T-helper 1 cell treated with Interleukin-12 subunit alpha and Interleukin-12 subunit beta and Interleukin-4 antibody, amounts not matched to agents 30 μg/mL and 1 μg/mL, for 36 hours (primary cell): ENCODE measurements at regions not wholly inside any gene's neighbourhood (a gene's known extent, or its start where the extent isn't known, plus 50 kb on each side); places are given as distances from the start of the nearest gene placed in this dataset.

Source experiments
- H3K27ac Mint-ChIP-seq: one replicate; pipeline ENCODE4 v1.8.0; 2021; ENCODE audit warnings: mild to moderate bottlenecking, mixed read lengths
- H3K27me3 Mint-ChIP-seq: one replicate; pipeline ENCODE4 v1.8.0; 2021; ENCODE audit warnings: low read depth, mixed read lengths
- H3K36me3 Mint-ChIP-seq: one replicate; pipeline ENCODE4 v1.8.0; 2021; ENCODE audit warnings: low read depth, mixed read lengths
- H3K4me1 Mint-ChIP-seq: one replicate; pipeline ENCODE4 v1.8.0; 2021; ENCODE audit warnings: low read depth, mixed read lengths
- H3K4me3 Mint-ChIP-seq: one replicate; pipeline ENCODE4 v1.8.0; 2021; ENCODE audit warnings: mild to moderate bottlenecking, moderate library complexity, mixed read lengths
- H3K9me3 Mint-ChIP-seq: one replicate; pipeline ENCODE4 v1.8.0; 2021; ENCODE audit warnings: mixed read lengths

DNA sequence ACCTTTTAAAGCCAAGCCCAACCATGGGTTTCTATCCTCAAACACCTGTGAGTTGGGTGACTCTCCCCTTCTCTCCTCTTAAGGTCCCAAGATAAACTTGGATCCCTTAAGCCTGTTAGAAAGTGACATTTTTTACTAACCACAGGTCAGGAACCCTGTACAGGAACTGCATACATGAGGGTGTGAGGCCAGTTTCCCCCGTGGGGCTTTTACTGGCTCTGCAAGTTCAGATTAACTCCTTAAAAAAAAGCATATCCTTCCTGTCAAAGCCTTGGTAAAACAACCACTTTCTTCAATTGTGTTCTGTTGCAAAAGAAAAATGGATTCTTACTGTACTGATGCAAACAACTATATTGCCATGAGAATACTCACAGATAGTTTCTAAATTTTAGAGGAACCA lies 2638.7 kb upstream of the PCDH20 start:
- Mint-ChIP-seq H3K4me1 (no peaks in the 10 kb centered on the region), H3K36me3 (no peaks in the 10 kb centered on the region), H3K27ac (no peak overlapping the region), H3K4me3 (no peak overlapping the region), H3K9me3 (peaks cover 5% of the 10 kb centered on the region), H3K27me3 (no peaks in the 10 kb centered on the region)

DNA sequence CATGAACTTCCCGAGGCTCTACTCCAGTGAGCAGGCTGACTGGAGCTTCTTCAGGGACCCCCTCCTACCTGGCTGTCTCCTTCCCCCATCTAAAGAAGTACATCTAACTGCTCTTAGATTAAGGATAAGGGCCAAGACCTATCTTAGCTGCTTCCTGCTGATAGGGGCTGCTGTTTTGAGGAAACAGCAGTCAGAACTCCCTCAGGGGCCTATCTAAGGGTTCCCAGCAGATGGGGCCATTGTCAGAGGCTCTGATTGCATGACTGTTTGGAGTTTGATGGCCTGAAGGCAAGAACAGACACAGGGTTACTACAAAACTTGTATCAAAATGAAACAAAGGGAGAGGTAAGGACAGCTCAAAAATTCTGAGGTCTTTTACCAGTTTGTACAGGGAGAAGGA lies 2636.9 kb upstream of the PCDH20 start:
- no peaks in the 10 kb centered on the region for H3K4me1 Mint-ChIP-seq
- H3K9me3 Mint-ChIP-seq = peaks cover 5% of the 10 kb centered on the region
- no peak overlapping the region for H3K4me3 Mint-ChIP-seq
- no peak overlapping the region for H3K27ac Mint-ChIP-seq
- H3K27me3 Mint-ChIP-seq = no peaks in the 10 kb centered on the region
- H3K36me3 Mint-ChIP-seq = no peaks in the 10 kb centered on the region

DNA sequence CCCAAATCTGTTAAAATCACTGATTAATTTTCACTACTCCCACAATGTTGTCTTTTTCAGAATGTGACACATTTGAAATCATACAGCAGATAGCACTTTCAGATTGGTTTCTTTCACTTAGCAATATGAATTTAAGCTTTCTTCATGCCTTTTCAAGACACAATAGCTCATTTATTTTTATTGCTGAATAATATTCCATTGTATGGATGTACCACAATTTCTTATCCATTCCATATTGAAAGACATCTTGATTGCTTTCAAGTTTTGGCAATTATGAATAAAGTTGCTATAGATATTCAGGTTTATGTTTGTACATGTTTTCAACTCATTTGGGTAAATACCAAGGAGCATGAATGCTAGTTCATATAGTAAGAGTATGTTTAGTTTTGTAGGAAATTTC lies 2635.6 kb upstream of the PCDH20 start:
- no peaks in the 10 kb centered on the region for H3K4me1 Mint-ChIP-seq
- H3K4me3 Mint-ChIP-seq = no peak overlapping the region
- H3K27me3 Mint-ChIP-seq = no peaks in the 10 kb centered on the region
- no peaks in the 10 kb centered on the region for H3K36me3 Mint-ChIP-seq
- H3K9me3 Mint-ChIP-seq = peaks cover 10% of the 10 kb centered on the region
- no peak overlapping the region for H3K27ac Mint-ChIP-seq

DNA sequence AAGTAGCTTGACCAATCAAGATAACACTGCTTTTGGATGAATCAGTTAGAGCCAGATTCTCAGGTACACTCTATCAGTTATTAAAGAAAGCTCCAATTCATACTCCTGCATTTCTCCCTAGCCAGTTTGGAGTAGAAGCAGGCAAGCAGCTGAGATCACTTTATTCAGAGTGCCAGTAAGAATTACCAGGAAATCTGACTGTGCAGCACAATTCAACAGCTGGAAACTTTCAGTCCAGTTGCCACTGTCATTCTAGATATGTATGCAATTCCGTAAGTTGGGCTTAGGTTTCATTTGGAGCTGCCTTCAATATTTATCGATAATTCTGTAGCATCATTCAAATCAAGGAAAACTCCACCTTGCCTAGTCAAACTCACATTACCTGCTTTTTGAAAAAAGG lies 2625.6 kb upstream of the PCDH20 start:
- Mint-ChIP-seq H3K4me3 (no peak overlapping the region), H3K4me1 (no peaks in the 10 kb centered on the region), H3K27ac (no peak overlapping the region)

DNA sequence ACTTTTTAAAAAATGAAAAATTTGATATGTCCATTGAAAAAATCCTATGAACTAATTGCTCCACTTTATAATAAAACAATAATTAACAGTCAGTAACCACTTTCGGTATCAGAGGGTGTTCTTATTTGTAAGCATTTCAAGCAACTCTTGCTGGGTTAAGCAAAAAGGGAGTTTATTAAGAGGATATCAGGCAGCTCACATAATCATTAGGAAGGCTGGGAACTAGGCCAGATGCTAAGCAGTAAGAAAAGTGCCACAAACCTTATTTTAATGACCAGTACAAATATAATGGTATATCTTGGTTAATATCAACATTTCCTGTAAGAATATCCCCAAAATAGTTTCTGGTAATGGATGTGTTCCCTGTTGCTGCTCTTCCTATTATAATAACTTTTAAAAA lies 2618.3 kb upstream of the PCDH20 start:
- H3K9me3 Mint-ChIP-seq = peaks cover 4% of the 10 kb centered on the region
- no peaks in the 10 kb centered on the region for H3K27me3 Mint-ChIP-seq
- H3K27ac Mint-ChIP-seq = no peak overlapping the region
- H3K4me3 Mint-ChIP-seq = no peak overlapping the region
- H3K4me1 Mint-ChIP-seq = no peaks in the 10 kb centered on the region
- H3K36me3 Mint-ChIP-seq = no peaks in the 10 kb centered on the region

More for the DNA sequence above, 2625.6 kb upstream of the PCDH20 start:
- no peaks in the 10 kb centered on the region for H3K36me3 Mint-ChIP-seq
- H3K27me3 Mint-ChIP-seq = no peaks in the 10 kb centered on the region
- no peaks in the 10 kb centered on the region for H3K9me3 Mint-ChIP-seq

DNA sequence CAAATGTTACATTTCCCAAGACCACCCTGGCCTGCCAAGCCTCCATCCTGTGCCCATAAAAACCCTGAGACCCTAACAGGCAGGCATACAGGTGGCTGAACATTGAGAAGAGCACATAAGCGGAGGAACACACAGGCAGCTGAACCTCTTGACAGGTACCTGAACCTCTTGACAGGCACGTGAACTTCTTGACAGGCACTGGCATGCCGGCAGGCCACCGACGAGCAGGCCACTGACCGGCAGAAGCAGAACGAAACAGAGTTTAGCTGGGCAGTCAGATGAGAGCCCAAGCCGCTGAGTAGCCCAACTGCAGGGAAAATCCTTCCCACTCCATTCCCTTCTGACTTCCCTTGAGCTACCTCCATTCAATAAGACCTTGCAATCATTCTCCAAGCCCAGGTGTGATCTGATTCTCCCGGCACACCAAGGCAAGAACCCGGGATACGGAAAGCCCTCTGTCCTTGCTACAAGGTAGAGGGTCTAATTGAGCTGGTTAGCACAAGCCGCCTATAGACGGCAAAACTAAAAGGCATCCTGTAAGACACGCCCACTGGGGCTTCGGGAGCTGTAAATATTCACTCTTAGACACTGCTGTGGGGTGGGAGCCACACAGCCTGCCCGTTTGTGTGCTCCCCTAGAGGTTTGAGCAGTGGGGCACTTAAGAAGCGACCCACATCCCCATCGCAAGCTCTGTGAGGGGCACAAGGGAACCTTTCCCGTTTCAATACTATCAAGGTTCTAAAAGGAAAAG lies 2613.9 kb upstream of the PCDH20 start:
- H3K4me1 Mint-ChIP-seq = no peaks in the 10 kb centered on the region
- H3K27me3 Mint-ChIP-seq = no peaks in the 10 kb centered on the region
- peaks cover 14% of the 10 kb centered on the region for H3K9me3 Mint-ChIP-seq

DNA sequence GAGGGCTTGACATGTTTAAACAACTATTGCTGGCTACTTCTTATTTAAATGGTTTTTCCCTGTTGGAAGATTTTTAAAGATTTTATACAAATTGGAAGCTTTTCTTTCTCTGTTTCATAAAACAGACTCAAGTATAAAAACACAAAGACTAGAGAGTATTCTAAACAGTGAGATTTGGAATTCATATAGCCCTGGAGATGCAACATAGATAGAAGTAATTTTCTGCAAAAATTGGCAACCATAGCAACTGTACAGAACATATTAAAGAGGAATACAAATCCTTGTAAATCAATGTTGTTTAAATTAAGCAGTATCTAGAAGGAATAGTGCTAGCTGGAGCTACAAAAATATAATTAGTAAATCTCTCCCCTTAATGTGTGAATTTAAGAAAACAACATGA lies 2612.9 kb upstream of the PCDH20 start:
- peaks cover 19% of the 10 kb centered on the region for H3K9me3 Mint-ChIP-seq

More for the DNA sequence above, 2613.9 kb upstream of the PCDH20 start:
- Mint-ChIP-seq H3K36me3 (no peaks in the 10 kb centered on the region), H3K4me3 (no peak overlapping the region), H3K27ac (no peak overlapping the region)

DNA sequence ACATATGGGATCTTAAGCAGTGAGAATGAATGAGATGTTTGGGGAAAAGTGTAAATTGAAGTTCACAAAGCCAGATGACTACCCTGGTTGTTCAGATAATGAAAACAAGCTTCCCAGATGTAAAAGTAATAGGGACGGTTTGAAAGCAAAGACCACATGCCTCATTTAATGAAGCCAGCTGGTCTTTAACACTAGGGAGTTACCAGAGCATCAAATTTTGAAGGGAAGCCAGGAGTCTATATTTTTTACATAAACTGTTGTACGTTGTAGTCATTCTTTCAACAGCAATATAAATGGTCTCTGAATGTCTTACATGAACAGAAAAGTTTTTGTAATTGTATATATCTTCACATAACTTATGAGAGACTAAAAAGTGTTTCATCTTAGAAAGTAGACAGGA lies 2604.5 kb upstream of the PCDH20 start:
- no peaks in the 10 kb centered on the region for H3K36me3 Mint-ChIP-seq
- H3K27ac Mint-ChIP-seq = no peak overlapping the region
- no peaks in the 10 kb centered on the region for H3K27me3 Mint-ChIP-seq
- peaks cover 35% of the 10 kb centered on the region for H3K9me3 Mint-ChIP-seq
- H3K4me1 Mint-ChIP-seq = no peaks in the 10 kb centered on the region
- no peak overlapping the region for H3K4me3 Mint-ChIP-seq

More for the DNA sequence above, 2612.9 kb upstream of the PCDH20 start:
- no peaks in the 10 kb centered on the region for H3K27me3 Mint-ChIP-seq
- no peaks in the 10 kb centered on the region for H3K4me1 Mint-ChIP-seq
- no peaks in the 10 kb centered on the region for H3K36me3 Mint-ChIP-seq
- H3K4me3 Mint-ChIP-seq = no peak overlapping the region
- H3K27ac Mint-ChIP-seq = no peak overlapping the region

DNA sequence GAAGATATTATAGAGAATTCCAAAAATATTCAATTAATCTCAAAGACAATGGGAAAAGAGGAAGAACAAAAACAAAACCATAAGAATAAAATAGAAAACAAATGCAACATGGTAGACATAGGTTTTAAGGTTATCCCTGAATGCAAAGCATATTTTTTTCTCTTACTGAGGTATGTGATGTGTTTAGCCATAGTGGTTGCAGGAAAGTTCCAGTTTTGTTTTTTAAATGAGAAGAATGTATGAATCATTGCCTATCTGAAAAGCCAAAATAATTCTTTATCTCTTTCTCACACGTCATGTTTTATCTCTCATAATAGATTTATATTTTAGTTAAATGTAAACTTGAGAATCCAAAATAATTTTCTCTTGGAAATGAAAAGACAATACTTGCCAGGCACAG lies 2591.7 kb upstream of the PCDH20 start:
- Mint-ChIP-seq H3K27me3 (no peaks in the 10 kb centered on the region), H3K4me1 (no peaks in the 10 kb centered on the region), H3K36me3 (no peaks in the 10 kb centered on the region), H3K27ac (no peak overlapping the region), H3K9me3 (peaks cover 7% of the 10 kb centered on the region), H3K4me3 (no peak overlapping the region)

DNA sequence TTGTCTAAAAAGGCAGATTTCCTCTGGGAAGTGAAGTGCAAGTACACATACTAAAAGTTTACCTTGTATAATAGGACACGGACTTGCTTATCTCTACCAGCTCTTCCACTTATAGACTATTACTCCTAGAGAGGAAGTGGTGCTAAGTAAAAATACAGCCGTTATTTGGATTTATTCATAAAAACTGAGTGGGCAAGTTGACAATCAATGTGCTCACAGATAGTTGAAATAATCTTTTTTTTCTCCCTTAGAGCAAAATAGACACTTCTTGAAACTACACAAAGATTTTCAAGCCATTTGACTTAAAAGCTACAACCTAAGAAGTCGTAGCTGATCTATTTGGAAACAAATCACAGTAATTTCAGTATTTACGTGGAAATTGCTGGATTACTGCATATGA lies 2584.7 kb upstream of the PCDH20 start:
- H3K36me3 Mint-ChIP-seq = no peaks in the 10 kb centered on the region
- no peaks in the 10 kb centered on the region for H3K4me1 Mint-ChIP-seq
- H3K27ac Mint-ChIP-seq = no peak overlapping the region
- no peaks in the 10 kb centered on the region for H3K27me3 Mint-ChIP-seq
- H3K4me3 Mint-ChIP-seq = no peak overlapping the region
- H3K9me3 Mint-ChIP-seq = peaks cover 21% of the 10 kb centered on the region

DNA sequence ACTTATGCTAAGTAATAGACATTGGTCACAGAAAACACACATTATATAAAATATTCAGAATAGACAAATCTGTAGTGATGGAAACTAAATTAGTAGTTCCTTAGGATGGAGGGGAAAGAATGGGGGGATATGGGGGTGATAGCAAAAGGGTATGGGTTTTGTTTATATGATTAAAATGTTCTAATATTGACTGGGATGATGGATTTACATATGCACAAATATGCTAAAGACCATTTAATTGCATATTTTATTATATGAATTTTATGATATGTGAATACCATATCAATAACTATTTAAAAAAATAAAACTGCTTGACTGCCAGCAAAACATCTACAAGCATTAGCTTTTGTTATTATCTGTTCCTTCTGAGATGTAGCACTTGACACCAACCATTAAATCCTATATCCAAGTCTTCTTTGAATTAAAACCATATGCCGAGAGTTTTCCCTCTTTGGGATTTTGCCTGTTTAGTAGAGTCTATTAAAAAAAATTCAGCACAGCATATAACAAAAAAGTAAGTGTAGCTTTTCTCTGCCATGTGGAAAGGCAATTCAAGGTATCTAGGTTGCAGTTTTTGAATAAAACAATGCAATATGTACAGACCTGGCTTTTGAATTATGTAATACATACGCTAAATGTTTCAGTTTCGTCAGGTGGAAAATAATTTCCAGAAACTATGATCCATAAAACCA lies 2584.1 kb upstream of the PCDH20 start:
- Mint-ChIP-seq H3K36me3 (no peaks in the 10 kb centered on the region), H3K4me3 (no peak overlapping the region), H3K27me3 (no peaks in the 10 kb centered on the region), H3K4me1 (no peaks in the 10 kb centered on the region), H3K9me3 (peaks cover 18% of the 10 kb centered on the region), H3K27ac (no peak overlapping the region)

DNA sequence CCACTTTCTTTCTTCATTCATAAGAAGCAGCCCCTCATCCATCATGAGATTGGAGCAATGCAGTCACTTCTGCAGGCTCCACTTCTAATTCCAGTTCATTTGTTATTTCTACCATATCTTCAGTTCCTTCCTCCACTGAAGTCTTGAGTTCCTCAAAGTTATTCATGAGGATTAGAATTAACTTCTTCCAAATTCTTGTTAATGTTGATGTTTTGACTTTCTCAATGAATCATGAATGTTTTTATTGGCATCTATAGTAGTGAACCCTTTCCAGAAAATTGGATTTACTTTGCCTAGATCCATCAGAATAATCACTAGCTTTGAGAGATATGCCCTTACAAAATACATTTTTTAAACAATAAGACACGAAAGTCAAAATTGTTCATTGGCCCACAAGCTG lies 2567.7 kb upstream of the PCDH20 start:
- no peaks in the 10 kb centered on the region for H3K36me3 Mint-ChIP-seq
- H3K4me1 Mint-ChIP-seq = no peaks in the 10 kb centered on the region
- H3K27ac Mint-ChIP-seq = no peak overlapping the region
- H3K9me3 Mint-ChIP-seq = peaks cover 7% of the 10 kb centered on the region
- H3K4me3 Mint-ChIP-seq = no peak overlapping the region
- no peaks in the 10 kb centered on the region for H3K27me3 Mint-ChIP-seq

DNA sequence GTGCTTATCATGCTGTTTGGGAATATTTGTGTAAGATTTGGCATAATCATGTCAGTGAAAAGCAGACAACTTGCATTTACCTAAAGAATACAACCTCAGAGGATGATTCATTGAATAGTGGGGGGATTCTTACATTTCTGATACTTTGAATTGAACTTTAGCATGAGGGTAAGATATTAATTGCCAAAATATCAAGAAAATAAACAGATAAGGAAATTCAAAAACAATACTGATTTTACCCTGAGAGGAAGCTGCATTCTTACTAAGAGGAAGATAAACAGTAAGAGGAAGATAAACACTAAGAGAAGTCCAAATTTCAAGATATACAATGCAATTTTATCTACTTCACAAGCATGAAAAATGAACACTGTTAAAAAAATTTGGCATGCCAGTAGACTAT lies 2564.3 kb upstream of the PCDH20 start:
- no peaks in the 10 kb centered on the region for H3K27me3 Mint-ChIP-seq
- no peaks in the 10 kb centered on the region for H3K36me3 Mint-ChIP-seq
- H3K4me3 Mint-ChIP-seq = no peak overlapping the region
- no peaks in the 10 kb centered on the region for H3K4me1 Mint-ChIP-seq
- H3K27ac Mint-ChIP-seq = no peak overlapping the region
- peaks cover 7% of the 10 kb centered on the region for H3K9me3 Mint-ChIP-seq

DNA sequence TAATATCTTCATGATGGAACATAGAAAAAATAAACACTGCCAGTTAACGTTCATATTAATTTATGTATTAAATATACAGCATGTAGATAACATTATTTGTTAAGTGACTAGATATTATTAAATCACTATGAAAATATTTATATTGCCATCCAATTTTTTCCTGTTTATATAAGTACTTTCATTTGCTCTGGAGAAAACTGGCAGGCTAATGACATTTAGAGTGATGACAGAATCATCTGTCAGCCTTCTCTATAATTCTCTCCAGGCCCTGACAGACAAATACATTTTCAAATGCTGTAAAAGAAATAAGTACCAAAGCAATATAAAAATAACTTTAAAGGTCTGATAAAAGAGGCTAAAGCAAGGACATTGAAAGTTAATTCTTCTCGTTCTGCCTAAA lies 2556.7 kb upstream of the PCDH20 start:
- Mint-ChIP-seq H3K27me3 (no peaks in the 10 kb centered on the region), H3K9me3 (peaks cover 9% of the 10 kb centered on the region), H3K4me3 (no peak overlapping the region), H3K36me3 (no peaks in the 10 kb centered on the region), H3K27ac (no peak overlapping the region), H3K4me1 (no peaks in the 10 kb centered on the region)

DNA sequence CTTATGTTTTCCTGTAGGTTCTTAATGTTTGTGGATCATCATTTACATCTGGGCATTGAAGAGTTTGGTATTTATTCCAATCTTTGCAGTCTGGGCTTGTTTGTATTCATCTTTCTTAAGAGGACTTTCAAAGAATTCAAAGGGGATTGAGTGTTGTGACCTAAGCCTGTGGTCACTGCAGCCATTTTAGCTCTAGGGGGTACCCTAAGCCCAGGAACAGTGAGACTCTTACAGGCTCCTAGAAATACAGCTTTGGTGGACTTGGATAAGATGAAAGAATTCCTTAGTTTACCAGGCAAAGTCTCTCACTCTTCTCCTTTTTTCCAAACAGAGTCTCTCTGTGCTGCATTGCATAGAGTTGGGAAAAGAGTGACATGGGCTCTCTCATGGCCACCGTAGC lies 2539.0 kb upstream of the PCDH20 start:
- no peak overlapping the region for H3K27ac Mint-ChIP-seq
- peaks cover 16% of the 10 kb centered on the region for H3K9me3 Mint-ChIP-seq
- H3K4me1 Mint-ChIP-seq = no peaks in the 10 kb centered on the region
- H3K4me3 Mint-ChIP-seq = no peak overlapping the region
- H3K36me3 Mint-ChIP-seq = no peaks in the 10 kb centered on the region
- H3K27me3 Mint-ChIP-seq = no peaks in the 10 kb centered on the region
